ENCODE measurements at regions not wholly inside any gene's neighbourhood (a gene's known extent, or its start where the extent isn't known, plus 50 kb on each side); places are given as distances from the start of the nearest gene placed in this dataset.
"Not testable (repeated sequence)": the region's sequence is repeated elsewhere in the genome, so short reads cannot be mapped to it uniquely, and the experiment has no call there.

DNA sequence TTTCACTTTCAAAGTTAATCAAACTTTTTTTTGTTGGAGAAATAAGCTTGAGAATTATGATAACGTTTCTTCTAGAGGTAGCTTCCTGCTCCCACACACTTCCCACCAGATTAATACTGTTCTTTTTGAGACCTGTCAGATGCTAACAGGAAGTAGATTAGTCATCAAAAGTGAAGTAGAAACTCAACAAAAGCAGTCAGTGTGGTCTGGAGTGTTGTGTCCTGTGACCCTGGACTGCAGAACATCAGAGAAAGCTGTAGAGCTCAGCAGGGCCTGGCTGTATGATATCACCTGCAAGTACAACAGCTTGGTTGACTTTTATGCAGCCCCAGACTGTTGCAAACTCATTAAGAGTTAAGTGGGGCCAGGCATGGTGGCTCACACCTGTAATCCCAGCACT is 495.7 kb upstream of the CYLC2 start:
- BruUV-seq (replicated peaks): no TSS peak
- no peak for ATAC-seq
- no peak overlapping the region for H3K4me3 ChIP-seq (ENCODE audit: low read depth in 2 of 2, low read length in 2 of 2)
- TF ChIP-seq TCF7L2 (IDR thresholded peaks at IDR 0.05; ENCODE audit: low read depth, low read length) (no peak), POLR2AphosphoS5 (IDR thresholded peaks at IDR 0.05; ENCODE audit: low read depth, low read length) (no peak)
- TF ChIP-seq, protein P1, sequence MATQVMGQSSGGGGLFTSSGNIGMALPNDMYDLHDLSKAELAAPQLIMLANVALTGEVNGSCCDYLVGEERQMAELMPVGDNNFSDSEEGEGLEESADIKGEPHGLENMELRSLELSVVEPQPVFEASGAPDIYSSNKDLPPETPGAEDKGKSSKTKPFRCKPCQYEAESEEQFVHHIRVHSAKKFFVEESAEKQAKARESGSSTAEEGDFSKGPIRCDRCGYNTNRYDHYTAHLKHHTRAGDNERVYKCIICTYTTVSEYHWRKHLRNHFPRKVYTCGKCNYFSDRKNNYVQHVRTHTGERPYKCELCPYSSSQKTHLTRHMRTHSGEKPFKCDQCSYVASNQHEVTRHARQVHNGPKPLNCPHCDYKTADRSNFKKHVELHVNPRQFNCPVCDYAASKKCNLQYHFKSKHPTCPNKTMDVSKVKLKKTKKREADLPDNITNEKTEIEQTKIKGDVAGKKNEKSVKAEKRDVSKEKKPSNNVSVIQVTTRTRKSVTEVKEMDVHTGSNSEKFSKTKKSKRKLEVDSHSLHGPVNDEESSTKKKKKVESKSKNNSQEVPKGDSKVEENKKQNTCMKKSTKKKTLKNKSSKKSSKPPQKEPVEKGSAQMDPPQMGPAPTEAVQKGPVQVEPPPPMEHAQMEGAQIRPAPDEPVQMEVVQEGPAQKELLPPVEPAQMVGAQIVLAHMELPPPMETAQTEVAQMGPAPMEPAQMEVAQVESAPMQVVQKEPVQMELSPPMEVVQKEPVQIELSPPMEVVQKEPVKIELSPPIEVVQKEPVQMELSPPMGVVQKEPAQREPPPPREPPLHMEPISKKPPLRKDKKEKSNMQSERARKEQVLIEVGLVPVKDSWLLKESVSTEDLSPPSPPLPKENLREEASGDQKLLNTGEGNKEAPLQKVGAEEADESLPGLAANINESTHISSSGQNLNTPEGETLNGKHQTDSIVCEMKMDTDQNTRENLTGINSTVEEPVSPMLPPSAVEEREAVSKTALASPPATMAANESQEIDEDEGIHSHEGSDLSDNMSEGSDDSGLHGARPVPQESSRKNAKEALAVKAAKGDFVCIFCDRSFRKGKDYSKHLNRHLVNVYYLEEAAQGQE (IDR thresholded peaks at IDR 0.05; ENCODE audit: insufficient read depth in 1 of 2, low read depth in 2 of 2, low read length in 1 of 2): no peak
- TF ChIP-seq, protein P2, sequence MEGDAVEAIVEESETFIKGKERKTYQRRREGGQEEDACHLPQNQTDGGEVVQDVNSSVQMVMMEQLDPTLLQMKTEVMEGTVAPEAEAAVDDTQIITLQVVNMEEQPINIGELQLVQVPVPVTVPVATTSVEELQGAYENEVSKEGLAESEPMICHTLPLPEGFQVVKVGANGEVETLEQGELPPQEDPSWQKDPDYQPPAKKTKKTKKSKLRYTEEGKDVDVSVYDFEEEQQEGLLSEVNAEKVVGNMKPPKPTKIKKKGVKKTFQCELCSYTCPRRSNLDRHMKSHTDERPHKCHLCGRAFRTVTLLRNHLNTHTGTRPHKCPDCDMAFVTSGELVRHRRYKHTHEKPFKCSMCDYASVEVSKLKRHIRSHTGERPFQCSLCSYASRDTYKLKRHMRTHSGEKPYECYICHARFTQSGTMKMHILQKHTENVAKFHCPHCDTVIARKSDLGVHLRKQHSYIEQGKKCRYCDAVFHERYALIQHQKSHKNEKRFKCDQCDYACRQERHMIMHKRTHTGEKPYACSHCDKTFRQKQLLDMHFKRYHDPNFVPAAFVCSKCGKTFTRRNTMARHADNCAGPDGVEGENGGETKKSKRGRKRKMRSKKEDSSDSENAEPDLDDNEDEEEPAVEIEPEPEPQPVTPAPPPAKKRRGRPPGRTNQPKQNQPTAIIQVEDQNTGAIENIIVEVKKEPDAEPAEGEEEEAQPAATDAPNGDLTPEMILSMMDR (IDR thresholded peaks at IDR 0.05): no peak
- ChIA-PET CTCF (interaction anchor here (0.6 kb wide), 1 partner anchor 1460 kb away, joined by 3 read pairs; no protein-coding TSS in a partner anchor), POLR2A (no interaction called here)
- no peaks in the 10 kb centered on the region for H3K4me1 ChIP-seq (ENCODE audit: control insufficient read depth, insufficient read depth, low read length)
- no peak overlapping the region for H3K27ac ChIP-seq (ENCODE audit: low read length)
- H3K36me3 ChIP-seq (ENCODE audit: control insufficient read depth, insufficient read depth, low read length): no peaks in the 10 kb centered on the region
- intact Hi-C loops (cut with micrococcal nuclease; ENCODE audit: unreplicated experiment): no loop called here
- no peaks in the 10 kb centered on the region for H3K9me3 ChIP-seq (ENCODE audit: control insufficient read depth, insufficient read depth, low read depth, low read length)
- in situ Hi-C loops (cut with HindIII; ENCODE audit: low pct_unique_long_range_greater_than_20kb, low sequenced_read_pairs): no loop called here
- no peak for DNase-seq (ENCODE audit: low read depth, low spot score)
- no peaks in the 10 kb centered on the region for H3K27me3 ChIP-seq (ENCODE audit: control insufficient read depth, insufficient read depth, low read length)

DNA sequence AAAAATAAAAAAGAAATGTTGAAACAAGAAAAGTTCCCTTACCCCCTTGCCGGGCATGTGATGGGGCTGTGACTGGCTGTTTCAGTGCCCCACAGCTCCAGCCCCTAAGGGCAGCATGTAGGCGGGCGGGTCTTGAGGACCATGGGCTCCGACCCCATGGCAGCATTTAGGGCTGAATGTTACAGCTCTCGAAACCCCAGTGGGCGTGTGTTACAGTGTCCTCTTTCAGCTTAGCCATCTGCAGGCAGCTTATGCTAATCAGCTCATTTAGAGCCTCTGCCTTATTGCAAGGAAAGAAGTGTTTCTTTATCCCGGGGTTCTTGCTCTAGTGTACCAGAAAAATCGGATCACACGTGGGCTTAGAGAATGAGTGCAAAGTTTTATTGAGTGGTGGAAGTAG is 497.4 kb upstream of the CYLC2 start:
- Histone ChIP-seq H3K27me3 (ENCODE audit: control insufficient read depth, insufficient read depth, low read length) (no peaks in the 10 kb centered on the region), H3K36me3 (ENCODE audit: control insufficient read depth, insufficient read depth, low read length) (no peaks in the 10 kb centered on the region), H3K27ac (ENCODE audit: low read length) (no peak overlapping the region), H3K4me1 (ENCODE audit: control insufficient read depth, insufficient read depth, low read length) (no peaks in the 10 kb centered on the region), H3K9me3 (ENCODE audit: control insufficient read depth, insufficient read depth, low read depth, low read length) (no peaks in the 10 kb centered on the region), H3K4me3 (ENCODE audit: low read depth in 2 of 2, low read length in 2 of 2) (no peak overlapping the region)
- no TSS peak for BruUV-seq (replicated peaks)
- ATAC-seq: no peak
- no peak for TF ChIP-seq TCF7L2 (IDR thresholded peaks at IDR 0.05; ENCODE audit: low read depth, low read length)
- no peak for TF ChIP-seq POLR2AphosphoS5 (IDR thresholded peaks at IDR 0.05; ENCODE audit: low read depth, low read length)
- TF ChIP-seq, protein P1 (IDR thresholded peaks at IDR 0.05; ENCODE audit: insufficient read depth in 1 of 2, low read depth in 2 of 2, low read length in 1 of 2): no peak
- TF ChIP-seq SIN3A (IDR thresholded peaks at IDR 0.05; ENCODE audit: borderline replicate concordance, insufficient read depth, low read depth, low read length): no peak
- TF ChIP-seq, protein P2 (IDR thresholded peaks at IDR 0.05): no peak
- intact Hi-C loops (cut with micrococcal nuclease; ENCODE audit: unreplicated experiment) (no loop called here), in situ Hi-C loops (cut with HindIII; ENCODE audit: low pct_unique_long_range_greater_than_20kb, low sequenced_read_pairs) (no loop called here)
- no peak for DNase-seq (ENCODE audit: low read depth, low spot score)
- ChIA-PET CTCF (no interaction called here), POLR2A (no interaction called here)

DNA sequence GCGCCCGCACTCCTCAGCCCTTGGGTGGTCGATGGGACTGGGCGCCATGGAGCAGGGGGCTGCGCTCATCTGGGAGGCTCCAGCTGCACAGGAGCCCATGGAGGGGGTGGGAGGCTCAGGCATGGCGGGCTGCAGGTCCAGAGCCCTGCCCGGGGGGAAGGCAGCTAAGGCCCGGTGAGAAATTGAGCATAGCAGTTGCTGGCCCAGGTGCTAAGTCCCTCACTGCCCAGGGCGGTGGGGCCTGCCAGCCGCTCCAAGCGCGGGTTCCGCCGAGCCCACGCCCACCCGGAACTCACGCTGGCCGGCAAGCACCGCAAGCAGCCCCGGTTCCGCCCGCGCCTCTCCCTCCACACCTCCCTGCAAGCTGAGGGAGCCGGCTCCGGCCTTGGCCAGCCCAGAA is 508.2 kb upstream of the CYLC2 start:
- H3K9me3 ChIP-seq (ENCODE audit: control insufficient read depth, insufficient read depth, low read depth, low read length); H3K36me3 ChIP-seq (ENCODE audit: control insufficient read depth, insufficient read depth, low read length); in situ Hi-C loops (cut with HindIII; ENCODE audit: low pct_unique_long_range_greater_than_20kb, low sequenced_read_pairs); H3K4me1 ChIP-seq (ENCODE audit: control insufficient read depth, insufficient read depth, low read length); H3K27ac ChIP-seq (ENCODE audit: low read length); H3K4me3 ChIP-seq (ENCODE audit: low read depth in 2 of 2, low read length in 2 of 2); ATAC-seq; CTCF ChIA-PET; POLR2A ChIA-PET; DNase-seq (ENCODE audit: low read depth, low spot score); BruUV-seq (replicated peaks); intact Hi-C loops (cut with micrococcal nuclease; ENCODE audit: unreplicated experiment); H3K27me3 ChIP-seq (ENCODE audit: control insufficient read depth, insufficient read depth, low read length): not testable (repeated sequence)
